ENCODE measurements at regions not wholly inside any gene's neighbourhood (a gene's known extent, or its start where the extent isn't known, plus 50 kb on each side); places are given as distances from the start of the nearest gene placed in this dataset.

- no peak for TF ChIP-seq CTCF (IDR thresholded peaks at IDR 0.05; ENCODE audit: insufficient read depth, low read depth, low read length)
- no peaks in the 10 kb centered on the region for H3K36me3 ChIP-seq (ENCODE audit: control insufficient read depth, insufficient read depth, low read length)
- H3K4me3 ChIP-seq (ENCODE audit: low read depth, low read length): no peak overlapping the region
- DNase-seq (ENCODE audit: low read depth): no peak
- ChIA-PET POLR2A (no interaction called here), CTCF (no interaction called here)
- no peaks in the 10 kb centered on the region for H3K27me3 ChIP-seq (ENCODE audit: control insufficient read depth, insufficient read depth, low read length)
Observed at GRCh38 chr9:116009420-116009819, 144.2 kb upstream of the PAPPA start.

GRCh38 chr9:116015855-116016254 is 137.7 kb upstream of the PAPPA start:
- no peak for TF ChIP-seq CTCF (IDR thresholded peaks at IDR 0.05; ENCODE audit: insufficient read depth, low read depth, low read length)
- Histone ChIP-seq H3K27me3 (ENCODE audit: control insufficient read depth, insufficient read depth, low read length) (no peaks in the 10 kb centered on the region), H3K36me3 (ENCODE audit: control insufficient read depth, insufficient read depth, low read length) (no peaks in the 10 kb centered on the region), H3K4me3 (ENCODE audit: low read depth, low read length) (no peak overlapping the region)
- no peak for DNase-seq (ENCODE audit: low read depth)
- CTCF ChIA-PET: interaction anchor here (1.2 kb wide), 1 partner anchor 11 kb away, joined by 3 read pairs; no protein-coding TSS in a partner anchor
- POLR2A ChIA-PET: no interaction called here

- Histone ChIP-seq H3K4me3 (ENCODE audit: low read depth, low read length) (no peak overlapping the region), H3K36me3 (ENCODE audit: control insufficient read depth, insufficient read depth, low read length) (no peaks in the 10 kb centered on the region), H3K27me3 (ENCODE audit: control insufficient read depth, insufficient read depth, low read length) (no peaks in the 10 kb centered on the region)
- TF ChIP-seq CTCF (IDR thresholded peaks at IDR 0.05; ENCODE audit: insufficient read depth, low read depth, low read length): no peak
- ChIA-PET CTCF (no interaction called here), POLR2A (no interaction called here)
- DNase-seq (ENCODE audit: low read depth): no peak
Observed at GRCh38 chr9:116020146-116020545, 133.4 kb upstream of the PAPPA start.

GRCh38 chr9:116020801-116021200 is 132.8 kb upstream of the PAPPA start:
- TF ChIP-seq CTCF (IDR thresholded peaks at IDR 0.05; ENCODE audit: insufficient read depth, low read depth, low read length): no peak
- H3K27me3 ChIP-seq (ENCODE audit: control insufficient read depth, insufficient read depth, low read length): no peaks in the 10 kb centered on the region
- H3K4me3 ChIP-seq (ENCODE audit: low read depth, low read length): no peak overlapping the region
- no peak for DNase-seq (ENCODE audit: low read depth)
- POLR2A ChIA-PET: no interaction called here
- no peaks in the 10 kb centered on the region for H3K36me3 ChIP-seq (ENCODE audit: control insufficient read depth, insufficient read depth, low read length)
- CTCF ChIA-PET: no interaction called here

GRCh38 chr9:116027096-116027495 is 126.5 kb upstream of the PAPPA start:
- no peak for TF ChIP-seq CTCF (IDR thresholded peaks at IDR 0.05; ENCODE audit: insufficient read depth, low read depth, low read length)
- no peaks in the 10 kb centered on the region for H3K36me3 ChIP-seq (ENCODE audit: control insufficient read depth, insufficient read depth, low read length)
- no peak overlapping the region for H3K4me3 ChIP-seq (ENCODE audit: low read depth, low read length)
- CTCF ChIA-PET: interaction anchor here (1.4 kb wide), 1 partner anchor 15 kb away, joined by 3 read pairs; no protein-coding TSS in a partner anchor
- POLR2A ChIA-PET: no interaction called here
- no peak for DNase-seq (ENCODE audit: low read depth)
- H3K27me3 ChIP-seq (ENCODE audit: control insufficient read depth, insufficient read depth, low read length): no peaks in the 10 kb centered on the region
